LNCAP (cell line): ENCODE measurements at regions not wholly inside any gene's neighbourhood (a gene's known extent, or its start where the extent isn't known, plus 50 kb on each side); places are given as distances from the start of the nearest gene placed in this dataset.

Source experiments
- TF ChIP-seq, protein P1 (sequence below): fragments of 450-650 bp; IDR thresholded peaks from 2 replicates; pipeline ENCODE4 v1.5.1; 2017; ENCODE audit warnings: mild to moderate bottlenecking

DNA sequence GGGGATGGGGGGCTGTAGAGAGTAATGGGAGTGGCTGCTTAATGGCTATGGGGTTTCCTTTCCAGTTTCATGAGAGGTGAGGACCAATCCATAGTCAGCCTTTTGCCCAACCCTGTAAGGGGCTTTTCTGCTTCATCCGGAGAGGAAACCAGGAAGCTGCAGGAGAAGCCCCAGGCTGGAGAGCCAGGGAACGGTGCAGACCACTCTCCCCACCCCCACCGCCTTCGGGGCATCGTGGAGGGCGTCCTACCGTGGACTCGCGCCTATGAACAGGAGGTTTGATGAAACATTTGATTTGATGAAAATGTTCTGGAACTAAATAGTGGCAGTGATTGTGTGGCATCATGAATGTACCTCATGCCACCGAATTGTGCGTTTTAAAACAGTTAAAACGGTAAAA lies 204.3 kb upstream of the DIO3 start:
- TF ChIP-seq, protein P1, sequence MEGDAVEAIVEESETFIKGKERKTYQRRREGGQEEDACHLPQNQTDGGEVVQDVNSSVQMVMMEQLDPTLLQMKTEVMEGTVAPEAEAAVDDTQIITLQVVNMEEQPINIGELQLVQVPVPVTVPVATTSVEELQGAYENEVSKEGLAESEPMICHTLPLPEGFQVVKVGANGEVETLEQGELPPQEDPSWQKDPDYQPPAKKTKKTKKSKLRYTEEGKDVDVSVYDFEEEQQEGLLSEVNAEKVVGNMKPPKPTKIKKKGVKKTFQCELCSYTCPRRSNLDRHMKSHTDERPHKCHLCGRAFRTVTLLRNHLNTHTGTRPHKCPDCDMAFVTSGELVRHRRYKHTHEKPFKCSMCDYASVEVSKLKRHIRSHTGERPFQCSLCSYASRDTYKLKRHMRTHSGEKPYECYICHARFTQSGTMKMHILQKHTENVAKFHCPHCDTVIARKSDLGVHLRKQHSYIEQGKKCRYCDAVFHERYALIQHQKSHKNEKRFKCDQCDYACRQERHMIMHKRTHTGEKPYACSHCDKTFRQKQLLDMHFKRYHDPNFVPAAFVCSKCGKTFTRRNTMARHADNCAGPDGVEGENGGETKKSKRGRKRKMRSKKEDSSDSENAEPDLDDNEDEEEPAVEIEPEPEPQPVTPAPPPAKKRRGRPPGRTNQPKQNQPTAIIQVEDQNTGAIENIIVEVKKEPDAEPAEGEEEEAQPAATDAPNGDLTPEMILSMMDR: no peak

DNA sequence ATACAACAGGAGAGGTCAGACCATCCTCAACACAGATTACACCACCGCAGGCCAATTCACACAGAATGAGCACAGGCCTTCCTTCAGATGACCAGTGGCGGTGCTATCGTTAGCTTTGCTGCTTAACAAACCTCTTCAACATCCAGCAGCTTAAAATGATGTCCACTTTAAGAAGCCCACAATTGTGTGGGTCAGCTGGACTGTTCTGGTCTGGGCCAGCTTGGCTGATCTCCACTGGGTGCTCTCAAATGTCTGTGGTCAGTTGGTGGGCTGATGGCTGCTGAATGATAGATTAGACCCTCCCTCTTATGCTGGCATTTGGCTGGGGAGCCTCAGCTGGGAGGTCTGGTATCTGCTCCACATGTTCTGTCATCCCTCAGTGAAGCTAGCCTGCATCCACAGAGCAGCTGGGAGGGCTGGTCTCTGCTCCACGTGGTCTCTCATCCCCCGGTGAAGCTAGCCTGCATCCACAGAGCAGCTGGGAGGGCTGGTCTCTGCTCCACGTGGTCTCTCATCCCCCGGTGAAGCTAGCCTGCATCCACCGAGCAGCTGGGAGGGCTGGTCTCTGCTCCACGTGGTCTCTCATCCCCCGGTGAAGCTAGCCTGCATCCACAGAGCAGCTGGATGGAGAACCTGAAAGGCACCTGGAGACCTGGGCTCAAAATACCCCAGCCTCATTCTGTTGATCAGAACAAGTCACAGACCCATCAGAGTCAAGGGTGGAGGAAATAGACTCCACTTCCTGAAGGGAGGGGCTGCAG lies 203.6 kb upstream of the DIO3 start:
- TF ChIP-seq, protein P1: no peak

DNA sequence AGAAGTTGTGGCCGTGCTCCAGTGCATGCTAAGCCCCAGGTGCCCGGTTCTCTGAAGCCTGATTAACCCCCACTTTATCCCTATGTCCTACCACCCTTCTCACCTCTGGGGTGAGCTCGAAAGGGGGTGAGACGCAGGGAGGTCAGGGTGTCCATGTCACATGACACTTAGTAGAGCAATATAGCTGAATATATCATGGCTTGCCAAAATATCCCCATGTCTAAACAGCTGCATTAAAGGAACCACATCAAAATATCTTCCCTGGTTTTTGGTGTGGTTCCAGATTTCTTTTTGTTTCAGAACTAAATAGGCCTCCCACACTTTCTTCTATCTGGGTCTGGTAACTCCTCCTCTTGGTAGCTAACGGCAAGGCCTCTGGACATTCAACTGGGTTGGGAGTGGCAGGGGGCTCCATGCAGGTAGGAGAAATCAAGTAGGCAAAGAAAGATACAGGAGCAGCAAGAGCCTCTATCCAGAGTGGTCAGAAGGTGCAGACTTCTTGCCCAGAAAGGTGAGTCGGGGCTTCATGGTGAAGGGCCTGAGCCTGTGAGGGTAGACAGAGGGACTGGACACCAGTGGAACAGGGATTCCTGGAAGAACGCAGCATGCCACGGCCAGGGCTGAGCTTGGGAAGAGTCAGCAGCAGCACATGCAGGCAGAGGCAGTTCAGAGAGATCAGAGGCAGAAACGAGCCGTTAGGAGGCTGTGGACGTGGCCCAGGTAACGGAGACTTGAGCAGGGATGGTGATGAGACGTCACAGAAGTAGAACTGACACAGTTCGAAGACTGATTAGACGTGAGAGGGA lies 202.8 kb upstream of the DIO3 start:
- TF ChIP-seq, protein P1: no peak

DNA sequence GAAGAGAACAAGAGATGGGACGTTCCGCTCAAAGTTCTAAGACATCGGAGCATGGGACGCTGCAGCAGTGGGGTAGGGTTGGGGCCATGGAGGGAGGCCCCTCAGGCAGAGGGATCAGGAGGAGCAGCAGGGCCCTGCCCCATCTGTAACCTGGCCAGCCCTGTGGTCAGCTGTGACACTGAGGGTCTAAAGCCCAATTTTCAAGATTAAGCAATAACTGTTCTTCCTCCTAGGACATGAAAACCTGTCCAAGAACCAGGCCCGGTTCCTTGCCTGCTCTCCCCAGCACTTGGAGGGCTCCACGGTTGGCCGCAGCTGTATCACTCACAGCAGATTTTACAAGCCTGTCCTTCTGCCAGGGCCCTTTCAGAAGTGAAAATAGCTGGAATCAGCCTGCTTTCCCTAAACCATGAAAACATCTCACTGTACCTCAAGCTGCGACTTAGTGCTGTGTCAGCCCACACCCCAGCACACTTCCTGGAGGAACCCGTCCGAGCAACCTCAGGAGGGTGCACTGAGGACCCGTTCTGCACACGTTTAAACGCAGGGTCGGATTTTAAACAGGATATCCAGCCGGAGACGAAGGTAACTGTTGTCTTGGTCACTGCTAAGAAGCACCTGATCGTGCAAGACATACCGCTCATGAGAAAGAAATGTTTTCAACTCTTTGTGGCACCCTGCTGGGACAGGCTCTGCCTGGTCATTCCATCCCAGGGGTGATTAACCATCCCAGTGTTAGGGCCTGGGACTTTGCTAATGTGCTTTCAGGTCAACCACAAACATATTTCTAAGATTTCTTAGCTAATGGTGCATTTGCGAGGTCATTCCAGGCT lies 201.9 kb upstream of the DIO3 start:
- TF ChIP-seq, protein P1: no peak

DNA sequence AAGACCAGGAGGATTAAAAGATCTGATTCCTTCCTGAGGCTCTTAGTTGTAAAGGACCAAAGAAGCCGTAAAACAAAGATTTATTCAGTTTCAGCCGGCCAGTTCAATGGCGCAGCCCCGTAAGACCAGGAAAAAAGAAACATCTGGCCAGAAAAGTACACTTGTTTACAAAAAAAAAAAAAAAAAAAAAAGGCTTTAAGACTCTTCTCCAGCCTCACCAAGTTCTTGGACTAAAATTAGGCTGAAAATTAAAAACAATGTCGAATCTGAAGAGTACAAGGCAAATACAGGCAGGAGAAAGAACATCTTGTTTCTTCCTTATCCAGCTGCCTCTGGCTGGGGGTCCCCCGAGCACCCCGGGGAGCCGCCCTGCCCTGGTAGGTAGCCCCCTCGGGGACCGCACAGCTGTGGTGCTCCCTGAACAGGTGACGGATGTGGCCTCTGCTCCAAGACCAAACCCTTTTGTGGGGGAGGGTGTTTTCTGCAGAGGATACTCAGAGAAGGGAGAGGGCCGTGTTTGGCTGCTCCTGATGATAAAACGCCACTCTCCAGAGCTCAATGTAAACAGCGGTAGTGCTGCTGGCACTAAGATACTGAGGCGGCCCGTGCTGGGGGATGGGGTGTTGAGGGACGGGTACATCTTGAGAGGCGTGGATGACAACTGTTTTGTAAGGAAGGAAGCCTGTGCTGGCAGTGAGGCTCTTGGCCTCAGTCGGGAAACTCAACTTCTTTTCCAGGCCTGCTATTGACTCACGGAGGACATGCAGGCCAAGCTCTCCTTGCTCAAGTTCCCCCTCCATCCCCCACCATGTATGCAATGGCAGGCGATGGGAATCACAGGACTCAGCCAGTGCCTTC lies 201.0 kb upstream of the DIO3 start:
- TF ChIP-seq, protein P1: no peak

DNA sequence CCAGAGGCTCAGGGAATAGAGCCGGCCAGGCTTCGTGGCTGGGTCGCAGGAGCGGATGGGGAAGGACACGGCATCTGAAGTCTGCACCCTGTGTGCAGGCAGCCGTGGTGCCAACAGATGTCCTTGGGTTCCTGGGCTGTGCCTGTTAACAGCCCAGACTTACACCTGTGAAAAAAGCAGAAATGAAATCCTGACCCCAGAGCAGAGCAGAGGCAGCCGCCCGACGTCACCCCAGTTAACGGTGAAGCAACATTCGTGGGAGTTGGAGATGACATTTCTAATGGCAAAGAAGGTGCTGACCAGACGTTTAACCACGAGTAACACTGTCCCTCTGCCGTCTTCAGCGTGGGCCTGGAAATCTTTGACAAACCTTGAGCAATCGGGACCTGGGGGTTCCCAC lies 200.3 kb upstream of the DIO3 start:
- TF ChIP-seq, protein P1: no peak
